SW480 (cell line): ENCODE measurements at regions not wholly inside any gene's neighbourhood (a gene's known extent, or its start where the extent isn't known, plus 50 kb on each side); places are given as distances from the start of the nearest gene placed in this dataset.

Experiments
- DNase-seq: peaks from one replicate; pipeline ENCODE4 v3.0.0-alpha.2; 2016; ENCODE audit warnings: low spot score

DNA sequence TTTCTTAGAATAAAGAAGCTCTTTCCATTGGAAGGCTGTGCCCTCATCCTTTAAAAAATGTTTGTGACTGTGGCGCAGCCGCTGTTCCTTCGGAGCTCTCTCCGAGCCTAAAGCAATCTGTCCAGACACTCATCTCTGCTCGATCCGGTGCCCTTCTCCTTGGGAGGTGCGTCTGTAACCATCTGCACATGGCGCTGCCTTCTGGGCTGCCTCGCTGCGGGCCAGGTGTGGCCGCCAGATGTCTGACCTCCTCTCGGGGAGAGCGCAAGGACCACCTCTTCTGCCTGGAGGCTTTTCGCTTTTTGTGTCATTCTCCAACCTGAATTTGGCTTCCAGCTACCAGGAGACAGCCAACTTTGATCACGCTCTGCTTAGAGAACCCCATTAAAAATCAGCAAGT, 153.4 kb upstream of the PTCH1 start:
- DNase-seq: no peak

DNA sequence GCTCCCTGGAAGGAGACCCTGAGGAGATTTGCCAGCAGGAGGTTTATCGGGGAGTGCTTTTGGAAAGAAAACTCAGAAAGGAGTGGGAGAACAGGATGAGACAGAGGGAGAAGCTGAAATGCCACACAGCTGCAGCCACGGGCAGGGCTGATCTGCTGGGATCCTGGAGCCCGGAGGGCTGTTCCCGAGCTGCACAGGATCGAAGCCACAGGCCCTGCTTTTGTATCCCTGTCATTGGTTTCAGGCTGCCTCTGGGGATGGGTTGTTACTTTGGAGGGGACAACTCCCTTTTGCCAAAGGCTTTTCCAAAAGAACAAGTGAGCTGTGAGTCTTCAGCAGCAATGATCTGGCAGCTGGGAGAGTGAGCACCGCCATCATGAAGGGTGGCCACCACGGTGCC, 152.5 kb upstream of the PTCH1 start:
- DNase-seq: no peak

DNA sequence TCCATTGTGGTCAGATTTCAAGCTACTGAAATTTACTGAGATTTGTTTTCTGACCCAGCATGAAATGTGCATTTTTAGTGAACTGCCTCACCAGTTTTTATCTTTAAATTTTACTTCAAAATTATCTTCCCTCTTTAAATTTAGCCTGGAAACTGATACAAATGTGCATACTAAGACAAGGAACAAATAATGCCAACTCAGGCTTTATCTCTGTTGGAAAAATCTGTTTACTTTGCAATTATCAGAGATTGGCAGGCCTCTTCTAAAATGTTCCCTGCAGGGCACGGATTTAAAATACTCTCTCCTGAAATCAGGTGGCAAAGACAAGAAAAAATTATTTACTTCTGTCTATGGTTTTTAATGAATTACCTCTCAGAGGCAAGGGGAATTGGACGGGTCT, 151.0 kb upstream of the PTCH1 start:
- no peak for DNase-seq

DNA sequence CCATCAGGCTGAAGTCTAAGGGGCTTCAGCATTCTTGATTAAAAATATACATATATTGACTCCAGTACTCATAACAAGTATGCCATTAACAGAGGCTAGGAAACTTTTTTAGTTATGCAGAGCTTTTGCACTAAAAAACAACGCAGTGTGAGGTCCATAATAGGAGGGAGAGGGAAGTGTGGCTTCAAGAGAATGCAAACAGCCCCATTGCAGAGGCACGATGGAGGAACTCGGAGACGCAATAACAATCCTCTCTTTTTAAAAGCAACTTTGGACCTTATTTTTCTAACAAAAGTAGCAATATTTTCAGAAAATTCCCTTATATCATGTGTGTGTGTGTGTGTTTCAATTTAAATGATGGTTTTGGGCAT, 150.0 kb upstream of the PTCH1 start:
- no peak for DNase-seq

DNA sequence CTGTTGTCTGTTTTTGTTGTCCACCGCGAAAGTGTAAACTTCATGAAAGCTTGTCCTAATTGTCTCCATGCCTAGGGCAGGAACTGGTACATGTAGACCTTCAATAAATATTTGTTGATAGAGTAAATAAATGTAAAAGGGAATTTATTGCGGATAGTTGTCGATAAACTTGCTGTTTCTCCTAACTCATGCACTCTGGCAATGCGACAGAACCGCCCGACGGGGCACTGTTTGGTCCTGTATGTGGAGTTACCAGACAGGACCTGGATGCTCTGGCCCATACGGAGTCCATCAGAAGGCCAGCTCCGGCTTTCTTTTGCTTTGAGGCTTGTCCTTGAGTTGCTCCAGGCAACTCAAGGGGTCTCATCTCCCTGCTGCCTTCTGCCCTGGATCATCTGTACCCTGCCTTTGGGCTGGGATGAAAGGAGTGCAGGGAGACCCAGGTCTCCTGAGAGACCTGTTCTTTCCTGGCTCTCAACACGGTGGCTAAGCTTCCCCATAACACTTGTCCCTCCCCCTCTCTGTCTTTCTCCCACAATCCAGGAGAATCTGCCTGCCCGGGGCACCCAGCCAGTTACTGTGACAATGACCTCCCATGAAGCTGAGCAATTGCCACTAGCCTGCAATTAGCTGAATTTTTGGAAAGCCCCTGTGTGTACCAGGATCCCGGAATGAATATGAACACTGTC, 149.5 kb upstream of the PTCH1 start:
- no peak for DNase-seq

DNA sequence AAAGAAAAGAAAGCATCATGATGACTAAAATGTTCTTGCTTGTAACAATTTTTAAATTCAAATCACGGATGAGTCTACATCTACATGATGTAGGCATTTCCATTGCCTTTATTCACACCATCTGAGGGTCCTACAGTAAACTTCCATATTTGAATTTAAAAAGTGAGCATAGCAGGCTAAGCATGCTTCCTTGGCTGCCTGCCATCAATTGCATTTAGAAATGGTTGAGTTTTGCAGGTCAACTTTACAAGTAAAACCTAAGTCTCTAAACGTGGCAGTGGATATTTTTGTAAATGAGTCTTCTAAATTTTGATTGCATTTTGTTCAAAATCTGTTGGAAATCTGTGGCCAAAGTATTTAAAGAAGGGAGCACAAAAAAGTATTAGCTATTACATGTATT, 136.5 kb upstream of the PTCH1 start:
- no peak for DNase-seq

DNA sequence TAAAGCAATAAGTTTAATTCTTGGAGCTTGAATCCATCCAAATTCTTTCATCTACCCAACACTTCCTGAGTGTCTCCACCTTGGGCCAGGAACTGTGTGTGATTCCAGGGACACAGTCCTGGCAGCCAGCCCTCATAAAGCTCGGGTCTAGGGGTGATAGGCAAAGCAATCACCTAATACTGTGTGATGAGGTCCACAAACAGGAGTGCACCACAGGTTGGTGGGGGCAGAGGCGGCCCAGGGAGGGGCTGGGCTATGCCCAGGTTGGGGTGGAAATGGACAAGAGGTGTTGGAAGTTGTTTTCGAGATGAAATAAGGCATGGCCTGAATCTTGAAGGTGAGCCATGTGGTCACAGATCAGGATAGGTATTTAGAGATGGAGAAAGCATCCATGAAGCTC, 133.9 kb upstream of the PTCH1 start:
- DNase-seq: peak; percentile 60

DNA sequence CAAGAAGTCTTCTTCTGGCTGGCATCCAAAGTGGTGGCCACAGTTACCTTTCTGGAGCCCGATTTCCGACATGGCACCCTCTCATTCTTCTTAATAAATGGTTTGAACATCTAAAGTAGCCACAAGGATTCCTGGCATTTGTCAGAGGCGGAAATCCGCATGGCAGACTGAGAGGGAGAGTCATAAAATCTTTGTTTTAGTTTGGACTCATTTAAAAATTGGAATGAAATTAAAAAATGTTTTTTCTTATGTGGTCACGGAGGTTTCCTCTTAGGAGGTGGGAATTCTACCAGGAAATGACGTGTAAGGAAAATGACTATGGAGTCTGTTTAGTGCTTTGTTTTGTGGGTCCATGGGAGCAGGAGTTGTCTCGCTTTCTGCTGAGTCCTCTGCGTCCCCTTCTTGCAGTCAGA, 133.0 kb upstream of the PTCH1 start:
- peak; percentile 91 for DNase-seq

DNA sequence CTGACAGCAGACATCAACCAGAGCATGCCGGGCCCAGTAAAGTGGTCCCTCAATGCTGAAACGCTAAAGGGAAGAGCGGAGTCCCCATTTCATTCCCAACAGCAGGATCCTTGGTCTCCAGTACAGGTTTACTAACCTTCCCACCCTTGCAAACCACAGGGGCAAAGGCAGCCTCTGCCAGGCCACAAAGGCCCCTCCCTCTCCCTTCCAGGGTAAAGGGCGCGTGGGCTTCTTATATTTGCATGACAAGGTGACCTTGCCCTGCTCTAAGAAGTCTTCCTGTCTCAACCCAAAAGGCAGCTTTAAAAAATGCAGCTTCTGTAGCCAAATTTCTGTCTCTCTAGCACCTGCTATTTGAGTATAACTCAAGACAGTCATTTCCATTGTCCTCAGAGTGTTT, 131.5 kb upstream of the PTCH1 start:
- DNase-seq: no peak

DNA sequence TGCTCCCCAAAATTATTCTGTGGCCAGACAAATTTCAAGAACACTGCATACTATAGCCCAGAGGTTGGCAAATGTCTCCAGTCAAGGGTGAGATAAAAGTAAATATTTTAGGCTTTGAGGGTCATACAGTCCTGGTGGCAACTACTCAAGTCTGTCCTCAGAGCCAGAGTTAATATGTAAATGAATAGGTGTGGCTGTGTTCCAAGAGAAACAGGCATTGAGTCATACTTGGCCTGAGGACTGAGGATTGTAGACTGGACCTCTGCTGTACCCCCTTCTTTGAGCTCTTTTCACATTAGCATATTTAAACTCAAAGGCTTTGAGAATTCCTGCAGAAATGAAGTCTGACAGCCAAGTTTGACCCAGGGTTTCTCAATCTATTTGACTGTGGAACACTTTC, 129.2 kb upstream of the PTCH1 start:
- DNase-seq: no peak

DNA sequence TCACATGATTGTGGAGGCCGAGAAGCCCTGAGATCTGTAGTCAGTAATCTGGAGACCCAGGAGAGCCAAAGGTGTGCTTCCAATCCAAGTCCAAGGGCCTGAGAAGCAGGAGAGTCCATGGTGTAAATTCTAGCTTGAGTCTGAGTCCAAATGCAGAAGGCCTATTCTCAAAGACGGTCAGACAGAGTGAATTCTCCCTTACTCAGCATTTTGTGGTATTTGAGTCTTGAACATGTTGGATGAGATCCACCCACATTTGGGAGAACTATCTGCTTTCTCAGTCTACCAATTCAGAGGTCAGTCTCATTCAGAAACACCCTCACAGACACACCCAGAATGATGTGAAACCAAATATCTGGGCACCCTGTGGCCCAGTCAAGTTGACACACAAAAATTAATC, 128.8 kb upstream of the PTCH1 start:
- no peak for DNase-seq

DNA sequence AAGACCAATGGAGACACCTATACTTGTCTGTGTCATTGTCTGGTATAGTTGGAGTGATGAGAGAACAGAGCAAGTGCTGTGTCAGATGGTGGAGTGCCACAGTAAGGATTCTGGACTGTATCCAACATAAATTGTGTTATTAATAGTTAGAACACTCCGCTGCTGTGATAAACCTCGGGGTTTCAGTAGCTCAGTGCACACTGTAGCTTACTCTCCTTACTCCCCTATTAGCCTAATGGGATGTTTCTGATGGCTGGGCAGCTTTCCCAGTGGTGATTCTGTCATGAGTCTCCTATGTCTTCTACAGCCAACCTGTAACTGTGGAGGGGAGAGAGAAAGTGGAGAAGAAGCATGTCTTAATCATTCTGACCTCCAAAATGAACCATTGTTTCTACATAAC, 127.6 kb upstream of the PTCH1 start:
- DNase-seq: no peak

DNA sequence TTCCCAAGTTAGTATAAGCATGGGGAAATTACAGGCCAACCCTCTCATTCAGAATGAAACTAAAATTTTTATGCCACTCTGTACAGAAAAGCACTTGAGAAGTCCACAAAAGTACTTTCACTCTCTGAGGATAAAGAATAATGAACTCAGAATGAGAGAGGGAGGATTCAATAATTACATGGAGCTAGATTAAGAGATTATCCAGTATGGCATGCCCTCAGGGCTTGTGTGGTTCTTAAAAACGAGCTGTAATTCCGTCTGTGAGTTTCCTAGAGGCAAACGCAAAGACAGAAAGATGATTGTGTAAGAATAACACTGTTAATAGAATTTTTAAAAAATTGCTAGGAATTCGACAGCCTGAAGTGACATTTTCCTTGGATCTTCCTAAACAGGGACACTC, 126.8 kb upstream of the PTCH1 start:
- no peak for DNase-seq

DNA sequence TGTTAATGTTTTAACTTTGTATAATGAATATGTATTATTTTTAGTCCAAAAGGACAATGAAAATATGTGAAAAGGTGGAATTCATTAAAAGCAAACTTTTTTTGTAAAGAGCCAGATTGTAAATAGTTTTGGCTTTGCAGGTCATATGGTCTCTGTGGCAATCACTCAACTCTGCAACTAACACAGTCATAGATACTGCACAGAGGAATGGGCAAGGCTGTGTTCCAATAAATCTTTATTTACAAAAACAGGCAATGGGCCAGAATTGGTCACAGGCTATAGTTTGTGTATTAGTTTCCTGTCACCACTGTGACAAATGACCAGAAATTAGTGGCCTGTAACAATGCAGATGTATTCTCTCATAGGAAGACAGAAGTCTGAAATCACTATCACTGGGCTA, 125.4 kb upstream of the PTCH1 start:
- DNase-seq: no peak

DNA sequence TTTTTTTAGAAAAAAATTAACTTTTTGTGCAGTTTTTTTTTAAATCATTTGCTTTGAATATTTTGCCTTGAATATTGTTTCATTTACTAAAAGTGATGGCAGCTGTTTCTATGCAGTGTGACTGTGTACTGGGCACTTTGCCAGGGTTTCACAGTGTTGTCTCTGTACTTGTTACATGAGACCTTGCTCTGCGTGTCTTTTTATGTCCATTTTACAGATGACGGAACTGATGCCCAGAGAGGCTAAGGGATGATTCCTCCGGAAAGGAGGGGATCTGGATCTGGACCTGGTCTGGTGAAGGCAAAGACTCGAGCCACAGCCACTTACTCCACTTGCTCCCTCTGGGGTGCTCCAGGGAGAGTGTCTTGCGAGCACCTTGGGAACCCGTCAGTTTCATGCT, 124.8 kb upstream of the PTCH1 start:
- DNase-seq: no peak

DNA sequence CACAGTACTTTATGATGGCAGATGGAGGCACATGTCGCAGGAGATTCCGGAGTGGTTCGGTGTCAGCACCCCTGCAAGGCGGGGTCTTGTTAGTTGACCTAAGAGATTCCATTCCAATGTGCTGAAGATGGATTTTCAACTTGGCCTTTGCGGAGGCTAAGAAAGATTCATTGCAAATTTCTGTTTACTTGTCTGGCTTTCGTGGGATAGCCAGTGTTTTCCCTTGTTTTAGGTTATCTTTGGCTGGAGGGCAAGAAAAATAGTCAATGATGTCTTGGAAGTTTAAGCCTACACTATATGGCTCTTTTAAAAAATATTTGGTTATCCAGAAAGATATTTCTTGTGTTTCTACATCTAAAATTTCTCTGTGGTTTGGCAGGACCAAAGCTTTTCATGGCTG, 123.6 kb upstream of the PTCH1 start:
- DNase-seq: no peak

DNA sequence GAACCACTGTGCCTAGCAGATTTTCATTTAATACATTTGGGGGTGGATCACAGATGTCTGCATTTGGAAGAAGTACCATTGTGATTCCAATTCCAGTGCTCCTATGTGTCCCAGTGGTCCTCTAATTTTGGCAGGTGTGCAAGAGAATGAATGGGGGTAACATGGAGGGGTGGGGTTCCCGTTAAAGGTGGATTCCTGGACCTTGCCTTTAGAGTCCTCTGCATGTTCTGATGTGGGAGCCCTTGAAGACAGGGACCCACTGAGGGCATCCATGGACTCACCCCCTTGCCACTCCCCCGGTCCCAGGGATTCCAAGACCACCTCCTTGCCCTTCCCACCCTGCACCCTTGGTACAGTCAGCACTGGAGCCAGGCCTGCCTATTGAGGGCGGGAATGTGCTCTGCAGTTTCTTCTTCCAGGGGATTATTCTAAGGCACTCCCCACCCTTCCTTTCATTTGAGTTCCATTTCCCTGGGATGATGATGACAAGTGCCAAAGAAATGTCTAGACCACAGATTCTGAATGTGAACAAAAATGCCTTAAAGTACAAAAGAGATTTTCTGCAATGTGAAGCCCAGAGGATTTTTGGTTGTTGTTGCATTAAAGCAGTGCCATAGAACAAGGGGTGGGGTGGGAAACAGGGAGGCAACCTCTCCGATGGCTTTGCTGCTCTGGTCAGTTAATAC, 119.4 kb upstream of the PTCH1 start:
- no peak for DNase-seq

DNA sequence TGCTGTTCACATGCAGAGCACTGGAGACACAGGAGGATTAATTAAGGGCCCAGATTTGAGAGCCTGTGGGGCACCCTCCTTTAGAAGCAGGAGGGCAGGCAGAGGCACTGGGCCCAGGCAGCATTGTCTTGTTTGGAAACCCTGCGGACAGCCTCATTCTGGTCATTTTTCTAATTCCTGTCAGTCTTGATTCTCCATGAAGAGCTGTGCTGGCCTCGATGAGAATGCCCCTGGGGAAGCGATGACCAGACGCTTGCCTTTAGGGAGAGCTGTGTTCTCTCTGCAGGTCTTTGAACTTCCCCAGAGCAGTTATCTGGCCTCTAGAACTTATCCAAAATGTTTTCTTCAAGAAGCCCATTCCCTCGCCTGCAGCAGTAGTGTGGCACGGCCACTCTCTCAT, 117.8 kb upstream of the PTCH1 start:
- no peak for DNase-seq

DNA sequence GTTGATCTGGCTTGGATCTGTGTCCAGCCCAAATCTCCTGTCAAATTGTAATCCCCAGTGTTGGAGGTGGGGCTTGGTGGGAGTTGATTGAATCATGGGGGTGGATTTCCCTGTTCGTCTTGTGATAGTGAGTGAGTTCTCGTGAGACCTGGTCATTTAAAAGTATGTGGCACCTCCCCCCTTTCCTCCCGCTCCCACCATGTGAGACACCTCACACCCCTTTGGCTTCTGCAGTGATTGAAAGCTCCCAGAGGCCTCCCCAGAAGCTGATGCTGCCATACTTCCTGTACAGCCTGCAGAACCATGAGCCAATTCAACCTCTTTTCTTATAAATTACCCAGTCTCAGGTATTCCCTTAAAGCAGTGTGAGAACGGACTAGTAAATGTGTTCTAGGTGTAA, 117.3 kb upstream of the PTCH1 start:
- DNase-seq: no peak

DNA sequence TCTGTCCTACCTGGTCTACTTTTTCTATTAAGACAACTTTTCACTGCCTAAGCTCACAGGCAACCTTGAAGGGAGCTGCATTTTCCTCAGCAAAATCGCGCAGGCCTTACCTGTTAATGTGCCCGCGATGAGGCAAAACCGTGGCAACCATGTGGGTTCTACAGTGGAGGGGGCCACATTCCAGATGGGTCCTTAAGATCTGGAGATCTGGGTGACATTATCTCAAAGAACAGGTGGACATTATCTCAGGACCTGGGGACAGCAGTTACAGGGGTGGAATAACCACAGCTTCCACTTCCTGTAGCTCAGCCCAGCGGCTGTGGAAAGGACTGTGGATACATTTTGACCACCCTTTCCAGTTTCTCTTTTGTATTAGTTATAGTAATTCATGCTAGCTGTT, 112.8 kb upstream of the PTCH1 start:
- DNase-seq: no peak

DNA sequence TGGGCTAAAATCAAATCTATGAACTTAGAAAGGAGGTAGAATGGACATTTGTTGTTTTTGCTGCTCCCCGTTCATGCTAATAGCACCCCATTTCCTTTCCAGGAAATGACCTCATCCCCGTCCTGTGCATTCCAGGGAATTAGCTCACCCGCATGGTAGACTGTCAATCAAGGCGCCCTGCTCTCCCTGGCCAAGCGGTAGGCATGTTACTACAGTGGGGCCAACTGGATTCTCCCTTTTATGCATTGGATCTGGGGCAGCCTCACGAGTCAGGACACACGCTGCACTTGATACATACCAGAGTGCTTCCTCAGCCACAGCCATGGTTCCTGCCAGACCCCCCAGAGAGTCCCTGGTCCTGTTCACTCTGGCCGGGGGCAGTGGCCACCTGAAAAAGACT, 111.0 kb upstream of the PTCH1 start:
- no peak for DNase-seq

DNA sequence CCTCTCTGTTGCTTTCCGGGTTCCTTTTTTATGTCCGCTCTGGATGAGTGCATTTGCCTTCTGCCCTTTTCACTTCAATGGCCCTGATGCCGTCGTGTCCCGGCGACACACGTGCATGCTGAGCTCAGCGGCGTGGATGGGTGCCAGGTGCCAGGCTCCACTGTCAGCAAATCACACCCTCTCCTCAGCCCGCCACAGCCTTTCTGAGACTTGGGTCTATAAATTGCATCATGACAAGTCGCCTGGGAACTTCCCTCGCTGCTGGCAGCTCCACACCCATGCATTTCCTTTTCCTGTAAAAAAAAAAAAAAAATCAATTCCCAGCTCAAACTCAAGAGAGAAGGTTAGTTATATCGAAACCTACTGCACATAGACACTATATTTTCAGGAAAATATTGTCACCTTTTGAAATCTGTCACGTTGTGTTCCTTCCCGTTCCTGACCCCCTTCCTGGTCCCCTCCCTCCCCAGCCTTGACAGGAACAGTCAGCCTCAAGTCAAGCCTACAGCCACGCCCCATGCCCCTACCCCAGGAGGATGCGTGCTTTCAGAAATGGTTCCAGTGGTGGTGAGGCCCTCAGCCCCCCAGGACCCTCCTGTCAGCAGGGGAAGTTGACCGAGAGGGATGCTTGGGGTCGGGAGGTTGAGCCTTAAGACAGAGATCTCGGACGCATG, 110.3 kb upstream of the PTCH1 start:
- no peak for DNase-seq

DNA sequence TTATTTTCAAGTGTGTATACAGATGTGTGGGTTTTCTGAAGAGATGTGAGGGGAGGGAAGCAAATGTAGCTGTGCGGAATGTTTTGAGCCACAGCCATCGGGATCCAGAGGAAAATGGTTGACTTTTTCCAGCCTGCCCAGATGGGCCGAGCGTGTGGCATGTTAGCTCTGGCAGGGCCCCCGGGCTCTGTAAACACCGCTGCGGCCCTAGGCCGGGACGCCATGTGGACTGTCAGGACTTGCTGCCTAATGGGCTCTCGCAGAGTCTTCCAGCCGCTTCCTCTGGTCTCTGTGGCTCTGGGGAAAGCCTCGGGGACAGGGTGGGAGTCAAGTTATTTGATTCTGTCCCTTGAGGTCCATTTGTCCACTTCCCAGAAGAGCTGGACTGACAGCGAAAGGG, 109.6 kb upstream of the PTCH1 start:
- DNase-seq: no peak

DNA sequence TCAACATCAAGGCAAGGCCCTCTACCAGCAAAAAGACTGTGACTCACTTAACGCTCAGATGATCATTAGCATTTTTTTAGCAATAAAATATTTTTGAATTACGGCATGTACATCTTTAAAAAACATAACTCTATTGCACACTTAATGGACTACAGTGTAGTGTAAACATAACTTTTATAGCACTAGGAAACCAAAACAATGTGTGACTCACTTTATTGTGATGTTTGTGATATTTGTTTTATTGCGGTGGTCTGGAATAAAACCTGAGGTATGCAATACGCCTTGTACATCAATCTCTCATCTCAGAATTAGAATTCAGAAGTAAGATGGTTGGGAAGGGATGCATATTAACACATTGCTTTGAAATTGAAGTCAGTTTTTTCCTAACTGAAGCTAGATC, 106.9 kb upstream of the PTCH1 start:
- peak; percentile 92 for DNase-seq
